Adipocyte (in vitro differentiated cells): ENCODE measurements at regions not wholly inside any gene's neighbourhood (a gene's known extent, or its start where the extent isn't known, plus 50 kb on each side); places are given as distances from the start of the nearest gene placed in this dataset.
A peak's percentile ranks its signal among the peaks of the same experiment; 100 is the strongest.

ENCODE experiments used
- DNase-seq: peaks from one replicate; pipeline ENCODE4 v3.0.0-alpha.2; 2015; ENCODE audit warnings: low read depth
- H3K27me3 ChIP-seq: replicated peaks from 2 replicates; pipeline ENCODE4 v1.7.0; 2013; ENCODE audit warnings: mild to moderate bottlenecking, low read length, moderate library complexity; ENCODE audit not compliant: control insufficient read depth, insufficient read depth
- H3K36me3 ChIP-seq: 2 replicates; pipeline ENCODE4 v1.7.0; 2013; ENCODE audit warnings: low read length, mild to moderate bottlenecking, moderate library complexity; ENCODE audit not compliant: control insufficient read depth, insufficient read depth, severe bottlenecking
- H3K4me1 ChIP-seq: 2 replicates; pipeline ENCODE4 v1.7.0; 2013; ENCODE audit warnings: mild to moderate bottlenecking, low read length, moderate library complexity; ENCODE audit not compliant: control insufficient read depth, insufficient read depth
- H3K4me3 ChIP-seq: 2 replicates; pipeline ENCODE4 v1.7.0; 2013; ENCODE audit warnings: mild to moderate bottlenecking, low read length, moderate library complexity
- H3K9ac ChIP-seq: 2 replicates; pipeline ENCODE4 v1.7.0; 2013; ENCODE audit warnings: mild to moderate bottlenecking, low read length, moderate library complexity
- H3K9me3 ChIP-seq: 2 replicates; pipeline ENCODE4 v1.7.0; 2013; ENCODE audit warnings: mild to moderate bottlenecking, low read length, moderate library complexity; ENCODE audit not compliant: control insufficient read depth

DNA sequence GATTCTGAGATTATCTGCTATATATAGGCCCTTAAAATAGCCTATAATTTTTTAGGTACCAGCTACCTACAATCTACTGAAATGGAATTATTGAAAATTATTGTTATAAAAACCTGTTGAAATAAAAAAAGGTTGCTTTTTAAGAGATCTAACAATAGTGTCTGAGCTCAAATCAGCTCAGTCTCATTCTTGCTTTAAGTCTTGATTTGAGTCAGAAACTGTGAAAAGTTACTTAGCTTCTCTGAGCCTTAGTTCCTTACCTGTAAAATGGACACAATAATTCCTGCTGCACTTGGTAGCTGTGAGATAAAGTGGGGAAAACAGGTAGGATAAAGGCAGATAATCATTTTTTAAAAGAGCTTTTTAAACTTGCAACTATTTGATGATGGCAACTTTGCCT, 118.8 kb upstream of the UBE2E2 start:
- Histone ChIP-seq H3K4me3 (no peak overlapping the region), H3K4me1 (peaks cover 20% of the 10 kb centered on the region), H3K9me3 (no peaks in the 10 kb centered on the region), H3K27me3 (no peaks in the 10 kb centered on the region), H3K9ac (no peak overlapping the region), H3K36me3 (no peaks in the 10 kb centered on the region)
- DNase-seq: no peak

DNA sequence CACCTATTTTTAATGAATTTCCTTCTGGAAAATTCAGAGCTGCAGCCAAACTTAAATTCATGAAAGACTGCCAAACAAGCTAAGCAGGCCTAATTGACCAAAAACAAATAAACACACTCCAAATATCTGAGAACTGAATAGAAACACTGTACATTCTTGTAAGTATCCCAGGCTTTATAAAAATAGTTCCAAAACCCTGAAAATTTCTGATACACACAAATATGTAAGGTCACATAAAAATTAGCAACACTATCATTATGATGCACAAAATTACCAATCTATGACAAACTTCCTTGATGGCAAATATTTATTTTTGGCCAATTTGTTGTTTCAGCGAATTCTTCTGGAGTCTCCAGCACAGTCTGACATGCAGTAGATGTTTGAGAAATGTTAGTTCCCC, 117.9 kb upstream of the UBE2E2 start:
- no peaks in the 10 kb centered on the region for H3K27me3 ChIP-seq
- no peaks in the 10 kb centered on the region for H3K36me3 ChIP-seq
- H3K9me3 ChIP-seq: no peaks in the 10 kb centered on the region
- peak; percentile 69 for DNase-seq
- H3K4me3 ChIP-seq: no peak overlapping the region
- no peak overlapping the region for H3K9ac ChIP-seq
- H3K4me1 ChIP-seq: peaks cover 14% of the 10 kb centered on the region

DNA sequence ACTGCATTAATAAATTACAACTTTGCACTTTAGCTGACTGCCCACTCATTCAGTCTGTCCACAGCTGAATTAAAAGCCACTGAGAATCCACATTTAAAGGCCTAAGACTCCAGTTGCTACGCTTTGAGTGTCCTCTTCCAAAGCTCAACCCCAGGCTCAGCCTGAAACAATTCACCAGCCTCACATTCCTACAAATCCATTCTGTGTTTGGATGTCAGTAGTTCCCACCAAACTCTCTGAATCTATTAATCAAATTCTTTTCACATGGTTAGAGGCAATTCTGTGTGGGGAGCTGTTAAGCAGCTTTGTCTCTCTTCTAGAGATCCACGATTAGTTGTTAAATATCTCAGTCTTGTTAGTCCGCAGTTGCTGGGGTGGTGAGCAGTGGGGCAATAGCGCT, 116.8 kb upstream of the UBE2E2 start:
- peak; percentile 10 for DNase-seq
- peaks cover 12% of the 10 kb centered on the region for H3K4me1 ChIP-seq
- H3K4me3 ChIP-seq: no peak overlapping the region
- no peak overlapping the region for H3K9ac ChIP-seq
- no peaks in the 10 kb centered on the region for H3K9me3 ChIP-seq
- no peaks in the 10 kb centered on the region for H3K27me3 ChIP-seq
- no peaks in the 10 kb centered on the region for H3K36me3 ChIP-seq

GRCh38 chr3:23086831-23087230, 116.3 kb upstream of the UBE2E2 start:
- DNase-seq: peak; percentile 21
- Histone ChIP-seq H3K4me1 (peaks cover 10% of the 10 kb centered on the region), H3K9me3 (no peaks in the 10 kb centered on the region)

DNA sequence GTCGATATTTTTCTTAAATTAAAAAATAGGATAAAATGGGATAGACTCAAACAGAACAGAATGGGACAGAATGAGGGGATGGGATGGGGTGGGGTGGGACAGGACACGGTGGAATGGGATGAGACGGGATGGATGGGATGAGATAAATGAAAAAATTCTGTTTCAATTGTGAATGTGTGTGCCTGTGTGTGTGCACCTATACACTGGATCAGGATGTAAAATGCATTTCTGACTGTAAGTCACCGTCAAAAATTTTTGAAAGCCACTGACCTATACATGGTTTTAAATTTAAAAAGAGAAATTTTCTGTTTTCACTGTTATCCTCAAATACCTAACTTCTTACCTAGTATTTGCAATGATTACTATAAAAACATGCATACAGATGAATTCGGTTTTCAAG, 108.7 kb upstream of the UBE2E2 start:
- Histone ChIP-seq H3K4me3 (no peak overlapping the region), H3K36me3 (no peaks in the 10 kb centered on the region), H3K4me1 (peaks cover 6% of the 10 kb centered on the region), H3K9ac (no peak overlapping the region), H3K27me3 (no peaks in the 10 kb centered on the region), H3K9me3 (no peaks in the 10 kb centered on the region)
- no peak for DNase-seq

More at GRCh38 chr3:23086831-23087230, 116.3 kb upstream of the UBE2E2 start:
- Histone ChIP-seq H3K27me3 (no peaks in the 10 kb centered on the region), H3K36me3 (no peaks in the 10 kb centered on the region), H3K4me3 (no peak overlapping the region), H3K9ac (no peak overlapping the region)

- Histone ChIP-seq H3K27me3 (no peaks in the 10 kb centered on the region), H3K9me3 (no peaks in the 10 kb centered on the region), H3K4me1 (peaks cover 6% of the 10 kb centered on the region), H3K36me3 (no peaks in the 10 kb centered on the region), H3K9ac (no peak overlapping the region), H3K4me3 (no peak overlapping the region)
- peak; percentile 55 for DNase-seq
Measured at GRCh38 chr3:23094890-23095462, 108.2 kb upstream of the UBE2E2 start.

DNA sequence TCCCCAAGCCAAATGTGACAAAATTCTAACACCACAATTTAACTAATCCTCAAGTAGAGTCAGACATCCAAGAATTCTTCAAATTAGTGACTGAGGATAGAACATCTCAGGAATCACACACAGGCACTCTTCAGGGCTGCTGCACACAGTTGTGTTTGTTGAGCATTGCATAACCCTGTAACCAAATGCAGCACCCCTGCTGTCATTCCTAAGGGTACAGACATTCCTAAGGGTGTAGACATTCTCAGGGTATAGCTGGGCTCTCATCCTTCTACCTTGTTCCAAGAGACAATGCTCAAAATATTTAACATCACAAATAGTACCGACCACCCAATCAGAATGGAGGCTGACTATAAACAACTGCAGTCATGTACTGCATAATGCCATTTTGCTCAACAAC, 107.1 kb upstream of the UBE2E2 start:
- Histone ChIP-seq H3K9ac (no peak overlapping the region), H3K27me3 (no peaks in the 10 kb centered on the region), H3K4me1 (peaks cover 6% of the 10 kb centered on the region), H3K4me3 (no peak overlapping the region), H3K9me3 (no peaks in the 10 kb centered on the region), H3K36me3 (no peaks in the 10 kb centered on the region)
- no peak for DNase-seq

- H3K27me3 ChIP-seq: no peaks in the 10 kb centered on the region
- no peaks in the 10 kb centered on the region for H3K36me3 ChIP-seq
- no peak overlapping the region for H3K9ac ChIP-seq
- peaks cover 6% of the 10 kb centered on the region for H3K4me1 ChIP-seq
- H3K9me3 ChIP-seq: no peaks in the 10 kb centered on the region
- no peak overlapping the region for H3K4me3 ChIP-seq
- DNase-seq: no peak
Measured at GRCh38 chr3:23099021-23099420, 104.1 kb upstream of the UBE2E2 start.

DNA sequence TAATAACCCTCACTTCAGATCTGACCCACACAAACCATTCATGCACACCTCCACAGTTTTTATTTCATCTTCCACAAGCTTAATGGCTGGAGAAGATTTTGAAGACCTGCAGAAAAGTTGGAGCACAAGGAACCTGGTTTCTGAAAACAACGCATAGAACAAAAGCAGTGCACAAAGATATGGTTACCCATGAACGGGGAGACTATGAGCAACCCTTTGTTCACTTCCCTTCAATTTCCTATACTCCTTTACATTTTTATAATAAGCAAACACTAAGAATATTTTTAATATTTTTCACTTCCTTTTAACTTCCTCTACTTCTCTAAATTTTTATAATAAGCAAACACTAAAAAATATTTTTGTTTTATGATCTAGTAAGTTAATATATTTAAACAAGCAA, 103.5 kb upstream of the UBE2E2 start:
- H3K4me3 ChIP-seq: no peak overlapping the region
- H3K27me3 ChIP-seq: no peaks in the 10 kb centered on the region
- H3K9ac ChIP-seq: no peak overlapping the region
- H3K4me1 ChIP-seq: peaks cover 6% of the 10 kb centered on the region
- H3K36me3 ChIP-seq: no peaks in the 10 kb centered on the region
- H3K9me3 ChIP-seq: no peaks in the 10 kb centered on the region
- no peak for DNase-seq

DNA sequence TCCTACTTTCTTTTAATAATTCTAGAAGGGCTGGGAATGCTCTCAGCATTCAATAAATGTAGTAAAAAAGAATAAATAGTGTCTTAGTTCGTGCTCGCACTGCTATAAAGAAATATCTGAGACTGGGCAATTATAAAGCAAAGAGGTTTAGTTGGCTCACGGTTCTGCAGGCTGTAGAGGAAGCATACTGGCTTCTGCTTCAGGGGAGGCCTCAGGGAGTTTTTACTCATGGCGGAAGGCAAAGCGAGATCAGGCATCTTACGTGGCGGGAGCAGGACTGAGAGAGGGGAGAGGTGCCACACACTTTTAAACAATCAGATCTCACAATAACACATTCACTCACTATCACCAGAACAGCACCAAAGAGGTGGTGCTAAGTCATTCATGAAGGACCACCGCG, 103.0 kb upstream of the UBE2E2 start:
- no peaks in the 10 kb centered on the region for H3K9me3 ChIP-seq
- no peak for DNase-seq
- H3K27me3 ChIP-seq: no peaks in the 10 kb centered on the region
- H3K4me3 ChIP-seq: no peak overlapping the region
- peaks cover 6% of the 10 kb centered on the region for H3K4me1 ChIP-seq
- no peaks in the 10 kb centered on the region for H3K36me3 ChIP-seq
- H3K9ac ChIP-seq: no peak overlapping the region

DNA sequence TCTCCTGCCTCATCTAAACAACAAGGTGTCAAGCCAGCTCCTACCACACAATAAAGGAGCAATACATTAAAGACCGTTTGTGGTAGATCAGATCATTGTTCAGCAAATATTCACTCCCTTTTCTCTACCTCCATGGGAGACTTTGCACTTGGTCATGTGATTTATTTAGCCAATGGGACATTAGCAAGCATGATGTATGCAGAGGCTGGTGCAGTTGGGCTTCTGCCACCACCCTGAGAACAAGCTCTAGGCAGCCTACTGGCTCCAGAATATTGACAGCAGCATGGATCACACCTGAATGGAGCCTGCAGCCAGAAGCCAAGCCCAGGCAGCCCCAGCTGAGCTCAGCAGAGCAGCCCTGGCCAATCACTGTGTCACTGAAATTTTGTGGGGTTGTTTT, 99.4 kb upstream of the UBE2E2 start:
- Histone ChIP-seq H3K27me3 (no peaks in the 10 kb centered on the region), H3K9me3 (no peaks in the 10 kb centered on the region), H3K4me3 (no peak overlapping the region), H3K9ac (no peak overlapping the region), H3K36me3 (no peaks in the 10 kb centered on the region), H3K4me1 (no peaks in the 10 kb centered on the region)
- no peak for DNase-seq

DNA sequence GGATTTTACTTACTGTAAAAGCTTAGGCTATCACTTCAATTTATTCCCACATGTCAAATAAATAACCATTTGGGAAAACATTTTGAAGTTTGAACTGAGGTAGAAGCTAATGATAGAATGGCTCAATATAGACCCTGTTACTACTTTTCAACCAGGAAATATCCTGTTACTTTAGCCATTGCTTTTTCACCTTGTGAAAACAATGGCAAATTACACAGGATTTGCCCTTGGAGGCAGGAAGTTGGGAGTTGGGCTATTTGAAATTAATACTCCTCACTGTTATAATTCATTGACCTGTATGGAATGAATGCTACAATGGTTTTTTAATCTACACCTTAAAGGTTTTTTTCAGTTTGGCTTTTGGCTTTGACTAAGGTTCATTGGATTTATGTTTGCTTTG, 98.1 kb upstream of the UBE2E2 start:
- no peaks in the 10 kb centered on the region for H3K4me1 ChIP-seq
- H3K4me3 ChIP-seq: no peak overlapping the region
- H3K9me3 ChIP-seq: no peaks in the 10 kb centered on the region
- H3K27me3 ChIP-seq: no peaks in the 10 kb centered on the region
- no peak for DNase-seq
- no peaks in the 10 kb centered on the region for H3K36me3 ChIP-seq
- H3K9ac ChIP-seq: no peak overlapping the region
